ENCODE measurements at regions not wholly inside any gene's neighbourhood (a gene's known extent, or its start where the extent isn't known, plus 50 kb on each side); places are given as distances from the start of the nearest gene placed in this dataset.
A peak's percentile ranks its signal among the peaks of the same experiment; 100 is the strongest.
"Not testable (repeated sequence)": the region's sequence is repeated elsewhere in the genome, so short reads cannot be mapped to it uniquely, and the experiment has no call there.

DNA sequence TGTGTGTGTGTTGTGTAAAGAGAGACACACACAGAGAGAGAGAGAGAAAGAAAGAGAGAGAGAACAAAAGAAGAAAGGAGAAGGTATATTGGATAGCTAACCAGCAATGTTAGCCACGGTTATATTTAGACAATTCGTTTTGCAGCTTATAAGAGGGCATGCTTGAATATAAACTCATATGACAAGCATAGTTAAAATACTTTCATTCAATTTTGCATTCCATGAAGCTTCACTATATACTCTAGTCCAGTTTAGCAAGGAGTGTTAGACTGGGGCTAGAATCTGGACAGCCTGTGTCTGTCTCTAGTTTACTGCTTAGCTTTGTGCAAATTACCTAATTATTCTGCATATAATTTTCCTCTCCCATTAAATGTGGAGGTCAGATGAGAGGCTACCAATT lies 525.9 kb upstream of the ZFP42 start:
- in situ Hi-C loops (cut with HindIII; ENCODE audit: low sequenced_read_pairs) = no loop called here
- DNase-seq (ENCODE audit: low spot score) = no peak

DNA sequence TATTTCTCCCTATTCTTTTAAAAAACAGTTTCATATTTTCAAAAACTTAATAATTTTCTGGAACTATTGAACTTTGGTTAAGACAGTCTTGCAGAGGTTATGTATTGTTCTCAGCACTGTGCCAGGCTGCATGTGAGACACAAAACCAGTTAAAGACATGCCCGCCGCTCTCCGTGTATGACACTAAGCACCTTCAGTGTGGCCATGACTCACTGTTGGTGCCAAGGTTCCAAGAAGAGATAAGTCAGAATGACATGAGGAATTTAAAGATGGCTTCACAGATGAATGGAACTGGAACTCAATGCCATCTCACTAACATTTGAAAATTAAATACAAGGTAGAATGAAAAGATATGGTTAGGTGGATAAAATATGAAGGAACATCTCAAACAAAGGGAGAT lies 525.5 kb upstream of the ZFP42 start:
- in situ Hi-C loops (cut with HindIII; ENCODE audit: low sequenced_read_pairs) = no loop called here
- DNase-seq (ENCODE audit: low spot score) = no peak

DNA sequence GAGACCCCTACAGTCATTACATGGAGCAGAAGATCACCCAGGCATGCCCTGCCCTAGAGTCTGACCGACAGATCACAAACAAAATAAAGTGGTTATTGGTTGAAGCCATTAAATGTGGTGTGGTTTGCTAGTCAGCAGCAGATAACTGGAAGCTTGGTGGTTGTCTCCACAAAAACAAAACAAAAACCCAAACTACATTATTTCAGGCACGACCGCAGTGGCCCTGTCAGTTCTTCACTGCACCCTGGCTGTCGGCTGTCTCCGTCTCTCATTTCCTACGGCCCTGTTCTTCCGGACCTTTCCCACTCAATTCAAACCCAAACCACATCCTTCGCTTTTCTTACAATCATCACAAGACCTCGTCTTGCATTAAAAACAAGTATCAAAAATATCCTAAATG lies 521.3 kb upstream of the ZFP42 start:
- no peak for DNase-seq (ENCODE audit: low spot score)
- in situ Hi-C loops (cut with HindIII; ENCODE audit: low sequenced_read_pairs) = no loop called here

DNA sequence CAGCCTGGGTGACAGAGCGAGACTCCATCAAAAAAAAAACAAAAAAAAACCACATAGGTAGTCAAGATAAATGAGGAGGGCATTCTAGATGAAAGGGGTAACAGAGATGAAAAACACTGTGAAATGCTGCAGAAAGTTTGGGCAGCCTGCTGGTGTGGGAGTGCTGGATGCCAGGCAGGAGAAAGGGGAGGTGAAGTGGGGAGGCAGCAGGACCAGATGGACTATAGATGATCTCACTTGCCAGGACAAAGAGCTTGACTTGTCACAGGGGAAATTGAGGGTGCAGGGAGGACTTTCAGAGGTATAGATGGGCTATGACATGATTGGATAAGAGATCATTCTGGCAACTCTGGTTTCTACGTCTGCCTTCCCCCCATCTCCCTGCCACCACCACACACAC lies 519.7 kb upstream of the ZFP42 start:
- in situ Hi-C loops (cut with HindIII; ENCODE audit: low sequenced_read_pairs) = no loop called here
- peak; percentile 67 for DNase-seq (ENCODE audit: low spot score)

DNA sequence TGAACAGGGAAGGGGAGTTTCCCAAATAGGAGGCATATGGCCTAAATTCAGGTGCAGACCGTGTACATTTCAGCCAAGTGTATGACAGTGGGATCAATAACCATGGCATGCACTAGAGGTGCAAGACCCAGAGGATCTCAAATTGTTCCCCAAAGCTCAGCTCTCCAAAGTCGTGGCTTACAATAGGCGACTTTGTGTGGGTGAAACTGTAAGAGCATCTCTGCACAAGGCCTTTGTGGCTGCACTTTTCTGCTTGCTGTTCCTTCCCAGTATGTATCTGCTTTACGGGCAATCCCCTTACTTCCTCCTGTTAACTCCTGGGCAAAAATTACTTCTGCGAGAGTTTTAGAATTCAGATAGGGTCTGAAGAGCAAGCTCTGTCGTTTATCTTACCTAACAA lies 518.3 kb upstream of the ZFP42 start:
- DNase-seq (ENCODE audit: low spot score) = no peak
- in situ Hi-C loops (cut with HindIII; ENCODE audit: low sequenced_read_pairs) = no loop called here

DNA sequence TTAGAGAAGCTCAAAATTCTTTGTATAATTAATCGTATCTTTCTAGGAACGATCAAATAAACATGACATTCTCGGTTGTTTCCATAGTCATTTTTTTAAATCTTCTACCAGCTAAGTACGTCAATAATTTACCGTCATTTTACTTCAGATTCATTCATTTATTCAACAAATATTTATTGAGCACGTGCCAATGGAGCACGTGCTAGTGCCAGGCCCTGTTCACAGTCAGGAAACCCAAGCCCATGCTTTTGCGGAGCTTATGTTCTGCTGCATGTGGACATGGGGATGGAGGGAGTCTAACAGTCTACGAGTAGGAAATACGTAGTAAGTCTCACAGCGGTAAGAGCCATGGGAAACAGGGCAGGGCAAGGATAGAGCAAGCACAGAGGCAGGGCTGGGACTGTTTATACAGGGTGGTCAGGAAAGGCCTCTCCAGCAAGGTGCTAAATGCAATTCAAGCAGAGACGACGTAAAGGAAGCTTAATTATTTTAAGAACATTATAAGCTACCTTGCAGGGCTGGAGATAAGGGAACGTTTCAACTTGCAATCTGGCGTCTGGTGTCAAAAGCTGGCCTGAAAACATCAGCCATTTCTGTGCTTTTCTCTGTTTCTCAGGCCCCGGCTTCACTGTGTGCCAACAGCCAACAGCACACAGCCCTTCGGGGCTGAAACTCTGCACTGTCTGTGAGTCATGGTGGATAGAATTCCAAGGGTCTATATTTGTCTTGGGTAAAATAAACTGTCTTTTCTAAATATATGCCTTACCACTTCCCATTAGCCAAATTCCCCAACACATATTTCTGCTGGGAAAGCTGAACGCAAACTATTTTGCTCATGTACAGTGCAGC lies 517.1 kb upstream of the ZFP42 start:
- DNase-seq (ENCODE audit: low spot score) = peak; percentile 50
- in situ Hi-C loops (cut with HindIII; ENCODE audit: low sequenced_read_pairs) = no loop called here

DNA sequence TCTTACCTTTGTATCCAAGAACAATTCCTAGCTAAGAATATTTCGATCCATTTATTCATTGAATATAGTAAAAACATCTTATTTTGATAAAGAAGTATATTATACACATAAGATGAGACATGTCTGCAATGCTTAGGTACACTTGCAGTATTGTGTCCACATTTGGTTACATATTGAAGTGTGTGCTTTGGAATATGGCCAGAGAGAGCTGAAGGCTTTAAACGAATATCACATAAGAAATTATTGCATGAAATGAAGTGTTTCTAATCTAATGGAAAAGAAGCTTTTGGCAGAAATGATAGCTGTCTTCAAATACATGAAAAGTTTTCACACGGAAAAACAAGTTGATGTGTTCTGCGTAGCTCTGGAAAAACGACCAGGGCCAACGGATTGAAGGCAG lies 516.1 kb upstream of the ZFP42 start:
- in situ Hi-C loops (cut with HindIII; ENCODE audit: low sequenced_read_pairs) = no loop called here
- DNase-seq (ENCODE audit: low spot score) = no peak

DNA sequence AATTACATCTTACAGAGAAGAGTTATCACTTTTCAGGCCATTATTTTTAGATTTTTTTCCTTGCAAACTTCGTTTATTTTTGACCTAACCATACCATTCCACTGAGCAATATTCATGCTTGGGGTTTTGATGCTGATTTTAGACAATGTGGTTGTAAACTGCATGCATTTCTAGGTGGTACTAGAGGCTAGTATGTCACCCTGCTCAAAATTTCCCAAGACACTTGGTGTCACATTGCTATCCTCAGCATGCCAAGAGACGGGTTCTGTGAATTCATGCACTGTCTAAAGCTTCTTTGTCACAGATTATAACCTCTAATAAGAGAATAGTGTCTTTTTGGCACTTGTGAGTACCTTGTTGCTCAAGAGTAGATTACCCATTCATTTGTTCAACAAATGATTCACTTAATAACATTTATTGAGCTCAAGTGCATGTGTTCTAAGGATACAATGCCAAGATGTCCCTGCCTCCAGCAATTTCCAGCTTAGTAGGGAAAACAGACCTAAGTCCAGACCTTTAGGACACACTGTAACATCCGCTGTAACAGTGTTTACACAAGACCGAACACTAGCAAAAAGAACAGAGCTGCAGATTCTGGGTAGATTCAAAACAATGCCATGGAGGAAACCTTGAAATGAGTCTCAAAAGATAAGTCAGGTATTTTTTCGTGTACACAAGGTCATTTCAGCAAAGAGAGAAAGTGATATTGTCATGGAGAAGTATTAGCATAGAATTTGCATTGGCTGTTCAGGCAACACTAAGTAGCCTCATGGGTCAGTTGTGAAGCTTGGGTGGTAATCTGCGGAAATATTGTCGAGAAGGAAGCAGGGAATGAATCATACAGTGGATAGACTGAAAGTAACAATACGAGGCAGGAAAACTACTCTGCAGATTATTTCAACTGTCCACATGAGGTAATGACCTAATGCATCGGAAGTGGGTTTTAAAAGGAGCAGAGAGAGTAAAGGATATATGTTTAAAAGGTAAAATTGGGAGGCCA lies 515.1 kb upstream of the ZFP42 start:
- in situ Hi-C loops (cut with HindIII; ENCODE audit: low sequenced_read_pairs) = no loop called here
- DNase-seq (ENCODE audit: low spot score) = no peak

DNA sequence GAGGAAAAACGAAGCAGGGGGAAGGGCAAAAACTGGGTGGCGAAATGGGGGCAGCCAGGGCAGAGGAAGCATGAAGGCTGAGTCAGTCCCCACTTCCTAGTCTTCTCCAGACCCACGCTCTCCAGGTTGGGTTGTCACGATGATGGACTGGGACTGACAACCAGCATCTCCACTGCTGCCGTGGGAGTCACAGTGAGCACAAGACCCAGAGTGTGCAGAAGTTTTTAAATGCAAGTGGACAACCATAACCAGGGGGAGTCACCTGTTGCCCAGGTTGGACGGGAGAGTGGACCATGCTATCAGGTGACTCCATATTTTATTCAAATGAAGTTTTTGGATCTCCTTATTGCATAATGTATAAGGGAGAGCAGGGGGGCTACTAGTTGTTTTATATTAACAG lies 511.4 kb upstream of the ZFP42 start:
- no peak for DNase-seq (ENCODE audit: low spot score)
- in situ Hi-C loops (cut with HindIII; ENCODE audit: low sequenced_read_pairs) = no loop called here

DNA sequence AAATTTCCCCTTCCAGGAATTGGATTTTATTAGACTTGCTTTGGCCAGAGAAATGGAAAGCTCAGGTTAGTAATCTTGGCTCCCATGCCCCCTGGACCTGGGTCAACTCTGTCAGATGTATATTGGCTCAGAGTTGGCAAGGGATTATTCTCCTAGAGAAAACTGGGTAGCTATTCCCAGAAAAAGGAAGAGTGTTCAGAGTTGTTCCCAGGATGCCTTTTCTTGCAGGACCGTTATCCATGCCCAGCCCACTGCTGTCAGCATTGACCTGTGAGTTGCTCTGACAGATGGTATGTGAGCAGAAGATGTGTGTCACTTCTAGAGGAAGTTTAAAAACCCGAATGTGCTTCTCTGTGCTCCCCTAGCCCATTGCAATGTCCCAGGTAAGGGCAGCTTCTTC lies 509.9 kb upstream of the ZFP42 start:
- peak; percentile 91 for DNase-seq (ENCODE audit: low spot score)
- in situ Hi-C loops (cut with HindIII; ENCODE audit: low sequenced_read_pairs) = no loop called here

DNA sequence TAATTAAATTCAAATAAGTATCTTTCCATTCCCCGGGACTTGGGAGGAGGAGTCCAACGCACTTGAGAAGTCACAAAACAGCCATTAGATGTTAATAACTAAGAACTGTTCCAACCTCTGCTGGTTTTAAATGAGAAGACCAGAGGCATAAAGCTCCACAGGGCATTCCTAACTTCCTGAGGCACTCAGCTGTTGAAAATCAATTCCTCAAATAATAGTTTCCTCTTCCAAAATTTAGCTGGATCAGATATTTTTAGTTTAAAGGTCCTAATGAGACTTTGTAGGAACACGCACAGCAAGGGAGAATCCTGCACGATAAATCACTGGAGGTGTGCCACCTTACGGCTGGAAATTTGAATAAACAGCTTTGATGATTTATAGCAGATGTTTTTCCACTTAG lies 504.3 kb upstream of the ZFP42 start:
- DNase-seq (ENCODE audit: low spot score) = no peak
- in situ Hi-C loops (cut with HindIII; ENCODE audit: low sequenced_read_pairs) = no loop called here

DNA sequence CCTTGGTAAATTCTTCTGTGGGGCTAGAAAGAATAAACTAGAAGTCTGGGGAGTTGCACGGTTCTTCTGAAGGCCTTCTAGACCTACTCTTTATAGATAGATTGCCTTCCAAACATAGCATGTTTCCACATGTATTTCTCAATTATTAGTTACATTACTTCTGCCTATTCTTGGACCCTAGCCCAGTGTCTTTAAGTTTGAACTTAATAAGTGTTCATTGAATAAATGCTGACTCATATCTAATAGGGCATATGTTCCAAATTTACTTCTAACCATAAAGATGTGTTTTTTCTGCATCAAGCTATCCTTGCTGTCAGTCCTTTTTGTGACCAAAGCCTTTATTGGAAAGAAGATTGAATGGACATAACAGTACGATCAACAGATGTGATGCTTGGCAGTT lies 503.6 kb upstream of the ZFP42 start:
- in situ Hi-C loops (cut with HindIII; ENCODE audit: low sequenced_read_pairs) = no loop called here
- no peak for DNase-seq (ENCODE audit: low spot score)

DNA sequence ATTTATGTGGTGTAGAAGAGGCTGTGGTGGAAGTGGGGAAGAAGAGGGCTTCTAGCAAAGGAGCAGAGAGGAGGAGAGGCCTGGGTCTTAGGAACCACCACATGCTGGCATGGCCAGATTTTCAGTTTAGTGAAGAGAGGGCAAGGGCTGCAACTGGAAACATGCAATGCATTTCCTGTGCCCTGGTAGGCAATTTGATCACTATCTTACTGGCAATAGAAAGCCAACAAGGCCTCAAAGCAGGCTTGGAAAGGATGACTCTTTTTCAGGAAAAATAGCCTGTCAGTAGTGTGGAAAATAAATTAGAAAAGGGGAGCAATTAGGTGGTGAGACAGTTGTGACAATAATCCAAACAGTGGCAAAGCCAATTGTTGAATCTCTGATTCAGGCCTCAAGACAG lies 501.9 kb upstream of the ZFP42 start:
- DNase-seq (ENCODE audit: low spot score) = no peak
- in situ Hi-C loops (cut with HindIII; ENCODE audit: low sequenced_read_pairs) = no loop called here

DNA sequence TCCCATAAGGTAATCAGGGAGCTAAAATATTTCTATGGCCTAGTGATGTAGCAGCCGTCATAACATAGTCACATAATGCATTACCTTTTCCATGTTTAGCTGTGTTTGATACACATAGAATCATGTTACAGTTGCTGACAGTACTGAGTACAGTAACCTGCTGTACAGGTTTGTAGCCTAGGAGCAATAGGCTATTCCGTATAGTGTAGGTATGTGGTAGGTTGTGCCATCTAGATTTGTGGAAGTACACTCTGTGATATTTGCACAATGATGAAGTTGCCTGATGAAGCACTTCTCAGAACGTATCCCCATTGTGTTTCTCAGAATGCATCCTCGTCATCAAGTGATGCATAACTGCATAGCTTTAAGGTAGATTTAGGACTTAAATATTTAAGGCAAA lies 495.6 kb upstream of the ZFP42 start:
- DNase-seq (ENCODE audit: low spot score) = no peak
- in situ Hi-C loops (cut with HindIII; ENCODE audit: low sequenced_read_pairs) = no loop called here

DNA sequence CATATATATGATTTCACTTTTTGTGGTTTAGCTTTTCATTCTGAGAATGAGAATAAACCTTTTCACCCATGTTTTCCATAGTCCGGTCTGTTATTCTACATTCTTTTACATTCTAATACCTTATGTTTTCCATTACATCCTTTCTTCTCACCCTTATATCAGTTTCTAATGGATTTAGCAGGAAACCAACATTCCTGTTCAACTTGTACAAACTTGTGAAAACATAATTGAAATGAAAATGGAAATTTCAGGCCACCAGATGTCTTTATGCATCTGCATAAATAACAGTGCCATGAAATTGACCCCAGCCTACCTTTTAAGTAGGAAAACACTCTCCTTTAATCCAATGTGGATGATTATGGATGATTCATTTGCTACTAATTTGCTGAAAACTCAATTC lies 494.8 kb upstream of the ZFP42 start:
- no peak for DNase-seq (ENCODE audit: low spot score)
- in situ Hi-C loops (cut with HindIII; ENCODE audit: low sequenced_read_pairs) = no loop called here

DNA sequence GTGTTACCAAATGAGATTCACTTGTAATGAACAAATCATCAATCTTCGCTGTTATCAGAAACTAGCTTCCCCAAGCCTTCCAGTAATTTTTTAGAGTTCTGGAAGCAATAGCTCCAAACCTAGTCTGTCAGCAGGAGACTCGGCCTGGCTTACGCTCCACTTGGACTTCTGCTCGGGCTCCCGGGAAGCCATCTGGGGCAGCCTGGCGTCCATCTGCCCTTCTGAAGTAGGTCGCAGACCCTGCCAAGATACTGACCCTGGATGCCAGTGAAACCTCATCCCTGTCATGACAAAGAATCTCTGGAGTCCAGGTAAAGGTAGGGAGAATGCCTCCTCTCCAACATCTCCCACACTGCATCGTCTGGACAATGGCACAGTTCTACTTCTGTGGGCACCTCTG lies 493.8 kb upstream of the ZFP42 start:
- in situ Hi-C loops (cut with HindIII; ENCODE audit: low sequenced_read_pairs) = no loop called here
- peak; percentile 97 for DNase-seq (ENCODE audit: low spot score)

DNA sequence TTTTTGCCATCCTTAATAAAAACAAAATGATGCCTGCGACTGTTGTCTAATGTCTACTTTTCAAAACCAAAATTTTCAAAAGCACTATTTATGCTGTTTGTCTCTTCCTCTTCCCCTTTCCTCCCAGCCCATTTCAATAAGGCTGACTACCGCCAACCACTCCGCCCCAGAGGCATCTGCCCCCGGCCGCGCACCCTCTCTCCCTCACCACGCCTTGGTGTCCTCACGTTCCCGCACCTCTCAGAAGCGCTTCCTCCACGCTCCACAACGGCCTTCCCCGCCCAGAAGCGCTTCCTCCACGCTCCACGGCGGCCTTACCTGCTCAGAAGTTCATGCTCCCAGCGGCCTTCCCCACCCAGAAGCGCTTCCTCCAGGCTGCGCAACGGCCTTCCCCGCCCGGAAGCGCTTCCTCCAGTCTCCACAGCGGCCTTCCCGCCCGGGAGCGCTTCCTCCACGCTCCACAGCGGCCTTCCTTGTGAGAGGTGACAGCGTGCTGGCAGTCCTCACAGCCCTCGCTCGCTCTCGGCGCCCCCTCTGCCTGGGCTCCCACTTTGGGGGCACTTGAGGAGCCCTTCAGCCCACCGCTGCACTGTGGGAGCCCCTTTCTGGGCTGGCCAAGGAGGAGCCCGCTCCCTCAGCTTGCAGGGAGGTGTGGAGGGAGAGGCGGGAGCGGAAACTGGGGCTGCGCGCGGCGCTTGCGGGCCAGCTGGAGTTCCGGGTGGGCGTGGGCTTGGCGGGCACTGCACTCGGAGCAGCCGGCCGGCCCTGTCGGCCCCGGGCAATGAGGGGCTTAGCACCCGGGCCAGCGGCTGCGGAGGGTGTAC lies 490.4 kb upstream of the ZFP42 start:
- no peak for DNase-seq (ENCODE audit: low spot score)
- in situ Hi-C loops (cut with HindIII; ENCODE audit: low sequenced_read_pairs) = no loop called here

DNA sequence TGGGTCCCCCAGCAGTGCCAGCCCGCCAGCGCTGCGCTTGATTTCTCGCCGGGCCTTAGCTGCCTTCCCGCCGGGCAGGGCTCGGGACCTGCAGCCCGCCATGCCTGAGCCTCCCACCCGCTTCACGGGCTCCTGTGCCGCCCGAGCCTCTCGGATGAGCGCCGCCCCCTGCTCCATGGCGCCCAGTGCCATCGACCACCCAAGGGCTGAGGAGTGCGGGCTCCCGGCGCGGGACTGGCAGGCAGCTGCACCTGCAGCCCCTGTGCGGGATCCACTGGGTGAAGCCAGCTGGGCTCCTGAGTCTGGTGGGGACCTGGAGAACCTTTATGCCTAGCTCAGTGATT lies 489.8 kb upstream of the ZFP42 start:
- DNase-seq (ENCODE audit: low spot score); in situ Hi-C loops (cut with HindIII; ENCODE audit: low sequenced_read_pairs): not testable (repeated sequence)

DNA sequence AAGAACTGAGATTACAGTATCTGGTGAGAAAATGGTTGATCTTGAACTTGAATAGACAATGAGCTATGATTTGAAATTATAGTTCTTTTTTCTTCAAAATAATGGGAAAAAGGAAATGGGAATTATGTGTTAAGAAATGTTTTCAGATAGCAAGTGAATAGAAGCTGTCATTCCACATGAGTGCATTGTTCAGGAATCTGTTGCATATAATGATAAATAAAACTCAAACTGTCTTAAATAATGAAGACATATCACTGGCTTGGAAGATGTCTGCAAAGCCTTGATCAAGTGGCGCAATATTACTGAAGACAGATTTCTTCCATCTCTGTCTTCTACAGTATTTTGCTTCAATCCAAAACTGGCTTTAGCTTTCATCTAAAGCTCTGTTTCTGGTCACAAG lies 479.3 kb upstream of the ZFP42 start:
- DNase-seq (ENCODE audit: low spot score) = no peak
- in situ Hi-C loops (cut with HindIII; ENCODE audit: low sequenced_read_pairs) = no loop called here

DNA sequence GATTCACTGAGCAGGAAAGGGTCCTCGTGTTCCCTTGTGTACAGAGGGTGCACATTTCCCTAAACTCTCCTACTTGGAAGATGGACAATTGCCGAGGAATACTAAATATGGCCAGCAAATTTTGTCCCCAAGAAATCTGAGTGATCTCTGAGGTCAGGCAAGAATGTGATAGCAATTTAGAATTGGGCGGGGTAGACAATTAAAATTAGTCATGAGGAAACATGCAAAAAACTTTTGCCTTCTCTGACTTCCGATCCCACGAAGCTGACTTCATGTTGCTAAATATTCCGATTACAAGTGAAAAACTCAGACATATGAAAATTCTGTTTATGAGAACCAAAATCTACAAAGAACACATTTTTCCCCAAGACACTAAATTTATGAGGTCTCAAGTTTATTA lies 453.9 kb upstream of the ZFP42 start:
- no peak for DNase-seq (ENCODE audit: low spot score)
- in situ Hi-C loops (cut with HindIII; ENCODE audit: low sequenced_read_pairs) = no loop called here
